GM23248 (cell line): ENCODE measurements at regions not wholly inside any gene's neighbourhood (a gene's known extent, or its start where the extent isn't known, plus 50 kb on each side); places are given as distances from the start of the nearest gene placed in this dataset.
"Not testable (repeated sequence)": the region's sequence is repeated elsewhere in the genome, so short reads cannot be mapped to it uniquely, and the experiment has no call there.

Experiments used
- EZH2 ChIP-seq: fragments of 200-600 bp; sonication (generic); IDR thresholded peaks from 2 replicates; pipeline ENCODE4 v1.6.1; 2018; ENCODE audit warnings: antibody characterized with exemption, mild to moderate bottlenecking; ENCODE audit not compliant: insufficient read depth, poor library complexity, severe bottlenecking
- EZH2phosphoT487 ChIP-seq: fragments of 200-600 bp; sonication (generic); IDR thresholded peaks from 2 replicates; pipeline ENCODE4 v1.6.1; 2018; ENCODE audit warnings: antibody characterized with exemption, moderate library complexity, mild to moderate bottlenecking, low read depth; ENCODE audit not compliant: insufficient read depth

GRCh38 chr4:110326426-110326825 lies 128.0 kb upstream of the ELOVL6 start:
- not testable (repeated sequence) for TF ChIP-seq EZH2, EZH2phosphoT487
